NCI-H1105 (cell line): ENCODE measurements at regions not wholly inside any gene's neighbourhood (a gene's known extent, or its start where the extent isn't known, plus 50 kb on each side); places are given as distances from the start of the nearest gene placed in this dataset.

ENCODE experiments used
- DNase-seq: peaks from one replicate; lab custom pipeline; 2025; lab: John Stamatoyannopoulos, UW

- DNase-seq, result no peak
These were observed 189.8 kb upstream of the CEP162 start for GRCh38 chr6:84417260-84417659.

- no peak for DNase-seq
These were observed 188.7 kb upstream of the CEP162 start for GRCh38 chr6:84416043-84416657.

- no peak for DNase-seq
These were observed 188.1 kb upstream of the CEP162 start for GRCh38 chr6:84415517-84415916.

- DNase-seq, result no peak
These were observed 187.6 kb upstream of the CEP162 start for GRCh38 chr6:84415068-84415467.

- DNase-seq, result no peak
These were observed 187.1 kb upstream of the CEP162 start for GRCh38 chr6:84414531-84414930.

GRCh38 chr6:84411060-84411629, 183.7 kb upstream of the CEP162 start:
- DNase-seq, result peak; percentile 15

GRCh38 chr6:84409911-84410310, 182.5 kb upstream of the CEP162 start:
- no peak for DNase-seq

GRCh38 chr6:84408028-84408427, 180.6 kb upstream of the CEP162 start:
- no peak for DNase-seq

- DNase-seq, result no peak
These were observed 176.1 kb upstream of the CEP162 start for GRCh38 chr6:84403545-84403944.

- no peak for DNase-seq
These were observed 171.6 kb upstream of the CEP162 start for GRCh38 chr6:84399003-84399402.

- DNase-seq, result no peak
These were observed 164.8 kb upstream of the CEP162 start for GRCh38 chr6:84392261-84392660.

GRCh38 chr6:84390851-84391250, 163.4 kb upstream of the CEP162 start:
- DNase-seq, result no peak

- DNase-seq, result no peak
These were observed 162.9 kb upstream of the CEP162 start for GRCh38 chr6:84390334-84390733.

- DNase-seq, result no peak
These were observed 151.7 kb upstream of the CEP162 start for GRCh38 chr6:84379142-84379541.

- DNase-seq, result no peak
These were observed 144.8 kb upstream of the CEP162 start for GRCh38 chr6:84372290-84372689.

- no peak for DNase-seq
These were observed 144.2 kb upstream of the CEP162 start for GRCh38 chr6:84371681-84372080.

GRCh38 chr6:84362193-84362821, 134.9 kb upstream of the CEP162 start:
- DNase-seq, result no peak

GRCh38 chr6:84361372-84362192, 134.1 kb upstream of the CEP162 start:
- no peak for DNase-seq

- DNase-seq, result no peak
These were observed 132.6 kb upstream of the CEP162 start for GRCh38 chr6:84360039-84360438.

- no peak for DNase-seq
These were observed 131.1 kb upstream of the CEP162 start for GRCh38 chr6:84358581-84358980.

GRCh38 chr6:84357631-84358030, 130.2 kb upstream of the CEP162 start:
- no peak for DNase-seq

GRCh38 chr6:84356907-84357306, 129.5 kb upstream of the CEP162 start:
- DNase-seq, result no peak
